Astrocyte of the spinal cord (primary cell): ENCODE measurements at regions not wholly inside any gene's neighbourhood (a gene's known extent, or its start where the extent isn't known, plus 50 kb on each side); places are given as distances from the start of the nearest gene placed in this dataset.

Experiments used
- DNase-seq: peaks from one replicate; pipeline ENCODE4 v3.0.0; 2011; ENCODE audit warnings: low read depth, low spot score
- H3K4me3 ChIP-seq: 2 replicates; pipeline ENCODE4 v1.5.1; 2011; ENCODE audit warnings: low read depth, mild to moderate bottlenecking, low read length, moderate library complexity
- in situ Hi-C: cut with HindIII; loops from 2 replicates; pipeline ENCODE4 v1.10.0; 2017; ENCODE audit warnings: low sequenced_read_pairs
- TF ChIP-seq, protein P1 (sequence below): IDR thresholded peaks from 2 replicates; pipeline ENCODE4 v1.5.1; 2012; ENCODE audit warnings: low read depth, mild to moderate bottlenecking, low read length, inconsistent platforms

DNA sequence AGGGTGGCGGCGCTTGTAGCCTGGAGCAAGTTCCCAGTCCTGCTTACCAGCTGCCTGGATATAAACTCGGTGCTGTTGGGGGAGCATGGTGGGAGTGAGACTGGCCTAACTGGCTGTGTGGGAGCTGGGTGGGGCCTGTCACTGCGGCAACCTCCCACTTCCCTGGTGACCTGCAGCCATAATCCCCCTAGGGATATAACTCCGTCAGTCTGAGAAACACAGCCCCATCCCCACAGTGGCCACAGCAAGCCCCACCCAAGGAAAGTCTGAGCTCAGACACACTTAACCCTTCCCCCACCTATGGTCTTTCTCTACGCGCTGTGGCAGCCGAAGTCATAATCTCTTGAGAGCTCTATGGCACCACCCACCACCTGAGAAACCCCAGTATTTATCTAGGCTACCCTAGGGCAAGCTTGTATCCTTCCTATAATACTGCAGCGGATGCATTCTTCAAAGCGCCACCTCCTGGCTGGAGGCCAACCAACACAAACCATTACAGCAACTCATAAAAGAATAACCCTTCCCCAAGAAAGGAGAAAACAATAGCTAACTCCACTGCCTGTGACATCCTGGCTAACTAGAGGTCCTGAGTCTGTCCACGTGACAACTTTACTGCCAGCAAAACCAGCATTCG lies 57.4 kb downstream of the ZNF648 start:
- DNase-seq: no peak
- no peak overlapping the region for H3K4me3 ChIP-seq
- TF ChIP-seq, protein P1, sequence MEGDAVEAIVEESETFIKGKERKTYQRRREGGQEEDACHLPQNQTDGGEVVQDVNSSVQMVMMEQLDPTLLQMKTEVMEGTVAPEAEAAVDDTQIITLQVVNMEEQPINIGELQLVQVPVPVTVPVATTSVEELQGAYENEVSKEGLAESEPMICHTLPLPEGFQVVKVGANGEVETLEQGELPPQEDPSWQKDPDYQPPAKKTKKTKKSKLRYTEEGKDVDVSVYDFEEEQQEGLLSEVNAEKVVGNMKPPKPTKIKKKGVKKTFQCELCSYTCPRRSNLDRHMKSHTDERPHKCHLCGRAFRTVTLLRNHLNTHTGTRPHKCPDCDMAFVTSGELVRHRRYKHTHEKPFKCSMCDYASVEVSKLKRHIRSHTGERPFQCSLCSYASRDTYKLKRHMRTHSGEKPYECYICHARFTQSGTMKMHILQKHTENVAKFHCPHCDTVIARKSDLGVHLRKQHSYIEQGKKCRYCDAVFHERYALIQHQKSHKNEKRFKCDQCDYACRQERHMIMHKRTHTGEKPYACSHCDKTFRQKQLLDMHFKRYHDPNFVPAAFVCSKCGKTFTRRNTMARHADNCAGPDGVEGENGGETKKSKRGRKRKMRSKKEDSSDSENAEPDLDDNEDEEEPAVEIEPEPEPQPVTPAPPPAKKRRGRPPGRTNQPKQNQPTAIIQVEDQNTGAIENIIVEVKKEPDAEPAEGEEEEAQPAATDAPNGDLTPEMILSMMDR: no peak
- in situ Hi-C loops: no loop called here

DNA sequence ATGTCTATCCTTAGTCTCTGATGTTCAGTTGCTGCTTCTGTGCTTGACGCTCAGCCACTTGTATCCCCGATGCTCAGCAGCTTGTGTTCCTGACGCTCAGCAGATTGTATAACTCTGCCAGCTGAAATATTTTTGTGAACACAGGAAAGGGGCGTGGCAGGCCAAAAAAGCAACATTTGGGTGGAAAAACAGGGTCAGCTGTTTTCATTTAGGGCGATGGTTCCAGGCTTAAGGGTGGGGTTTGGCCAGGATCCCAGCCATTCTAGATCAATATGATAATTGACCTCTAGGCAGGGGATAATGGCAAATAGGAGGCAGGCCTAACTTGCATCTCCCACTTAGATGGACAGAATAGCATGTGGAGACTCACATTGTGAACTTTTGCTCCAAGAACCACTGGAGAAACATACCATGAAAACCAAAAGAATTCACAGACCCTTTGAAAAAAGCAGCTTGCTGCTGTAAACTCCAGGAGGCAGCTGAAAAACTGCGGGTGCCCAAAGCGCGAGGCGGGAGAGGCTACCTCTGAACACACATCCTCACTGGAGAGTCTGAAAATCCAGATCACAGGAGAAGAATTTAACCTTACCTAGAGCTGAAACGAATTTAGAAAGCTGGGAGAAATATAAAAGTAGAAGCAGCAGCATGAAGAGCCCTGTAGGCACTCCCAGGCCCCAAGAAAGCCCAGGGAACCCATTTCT lies 58.3 kb downstream of the ZNF648 start:
- no peak for DNase-seq
- TF ChIP-seq, protein P1: no peak
- in situ Hi-C loops: no loop called here
- H3K4me3 ChIP-seq: no peak overlapping the region

DNA sequence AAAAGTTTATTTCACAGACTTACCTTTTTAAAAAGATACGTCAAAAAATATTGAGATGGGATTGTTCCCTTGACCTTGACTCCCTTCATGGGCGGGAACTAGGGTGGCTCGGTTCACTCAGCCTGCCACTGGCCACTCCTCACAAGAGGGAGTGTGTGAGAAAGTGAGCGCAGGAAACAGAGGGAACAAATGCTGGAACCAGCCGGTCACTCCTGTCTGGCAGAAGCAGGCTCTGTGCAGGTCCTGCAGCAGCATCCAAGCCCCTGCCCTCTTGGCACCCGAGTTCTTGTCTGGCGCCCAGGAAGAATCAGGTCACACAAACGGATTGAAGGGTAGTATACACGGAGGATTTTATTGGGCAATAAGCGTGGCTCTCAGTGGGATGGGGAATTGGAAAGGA lies 58.9 kb downstream of the ZNF648 start:
- no peak for DNase-seq
- TF ChIP-seq, protein P1: no peak
- no peak overlapping the region for H3K4me3 ChIP-seq
- in situ Hi-C loops: no loop called here

GRCh38 chr1:181998858-181999257 lies 62.7 kb downstream of the ZNF648 start:
- no peak overlapping the region for H3K4me3 ChIP-seq
- in situ Hi-C loops: no loop called here
- no peak for DNase-seq
- TF ChIP-seq, protein P1: no peak

DNA sequence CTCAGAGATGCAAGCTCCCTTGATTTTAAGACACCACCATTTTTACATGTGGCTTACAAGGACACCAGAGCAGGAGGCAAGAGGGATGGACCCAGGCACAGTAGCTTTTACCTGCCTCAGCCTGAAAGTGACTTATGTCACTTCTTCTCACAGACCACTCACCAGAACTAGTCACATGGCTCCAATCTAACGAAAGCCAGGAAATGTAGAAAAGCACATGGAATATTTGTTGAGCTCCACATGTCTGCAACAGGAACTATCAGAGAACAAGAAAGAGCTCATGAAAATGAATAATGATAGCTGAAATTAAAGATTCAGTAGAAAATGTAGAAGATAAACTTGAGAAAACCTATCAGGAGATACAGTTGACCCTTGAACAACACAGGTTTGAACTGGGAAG lies 69.4 kb downstream of the ZNF648 start:
- TF ChIP-seq, protein P1: no peak
- in situ Hi-C loops: no loop called here
- H3K4me3 ChIP-seq: no peak overlapping the region
- DNase-seq: no peak

DNA sequence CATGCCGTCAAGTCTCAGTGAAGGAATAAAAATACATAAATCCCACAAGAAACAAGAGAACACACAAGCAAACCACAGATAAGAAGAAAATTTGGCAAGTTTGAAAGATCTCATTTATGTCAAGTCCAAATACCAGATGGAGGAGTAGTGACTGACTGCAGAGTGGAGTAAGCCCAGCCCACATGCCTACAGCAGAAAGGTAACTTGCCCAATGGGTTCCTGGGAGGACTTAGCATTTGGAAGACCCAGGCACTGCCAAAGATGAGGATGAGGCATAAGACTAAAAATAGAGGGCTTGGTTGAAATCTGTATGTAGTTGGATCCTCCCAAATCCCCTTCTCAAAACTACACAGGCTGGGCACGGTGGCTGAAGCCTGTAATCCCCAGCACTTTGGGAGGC lies 70.8 kb downstream of the ZNF648 start:
- in situ Hi-C loops: no loop called here
- no peak for DNase-seq
- H3K4me3 ChIP-seq: no peak overlapping the region
- TF ChIP-seq, protein P1: no peak
